IMR-90 (cell line): ENCODE measurements at regions not wholly inside any gene's neighbourhood (a gene's known extent, or its start where the extent isn't known, plus 50 kb on each side); places are given as distances from the start of the nearest gene placed in this dataset.

Experiments
- BHLHE40 ChIP-seq: fragments of 150-350 bp; IDR thresholded peaks from 2 replicates; pipeline ENCODE4 v1.6.1; 2016; ENCODE audit warnings: mild to moderate bottlenecking, low read depth, low read length
- CEBPB ChIP-seq: IDR thresholded peaks from 2 replicates; pipeline ENCODE4 v1.6.1; 2012; ENCODE audit warnings: low read depth, low read length, improper control_type of control experiment
- MAZ ChIP-seq: IDR thresholded peaks from 2 replicates; pipeline ENCODE4 v1.6.1; 2012; ENCODE audit warnings: low read depth, mild to moderate bottlenecking, low read length, improper control_type of control experiment, moderate library complexity, borderline replicate concordance
- POLR2A ChIP-seq: IDR thresholded peaks from 2 replicates; pipeline ENCODE4 v1.6.1; 2012; ENCODE audit warnings: mild to moderate bottlenecking, low read depth, low read length
- RAD21 ChIP-seq: IDR thresholded peaks from 2 replicates; pipeline ENCODE4 v1.6.1; 2012; ENCODE audit warnings: low read length, improper control_type of control experiment
- RCOR1 ChIP-seq: IDR thresholded peaks from 2 replicates; pipeline ENCODE4 v1.6.1; 2012; ENCODE audit warnings: mild to moderate bottlenecking, low read length, improper control_type of control experiment; ENCODE audit not compliant: insufficient replicate concordance
- RFX5 ChIP-seq: IDR thresholded peaks from 2 replicates; pipeline ENCODE4 v1.8.0; 2012; ENCODE audit warnings: low read depth, mild to moderate bottlenecking, low read length, moderate library complexity
- TF ChIP-seq, protein P1 (sequence below): conservative IDR thresholded peaks from 2 replicates; pipeline ENCODE4 v1.5.1; 2012; ENCODE audit warnings: mild to moderate bottlenecking, low read depth, low read length, improper control_type of control experiment
- TF ChIP-seq, protein P2 (sequence below): fragments of 150-350 bp; IDR thresholded peaks from 2 replicates; pipeline ENCODE4 v1.6.1; 2017; ENCODE audit warnings: mild to moderate bottlenecking, antibody characterized with exemption, low read length, low read depth

DNA sequence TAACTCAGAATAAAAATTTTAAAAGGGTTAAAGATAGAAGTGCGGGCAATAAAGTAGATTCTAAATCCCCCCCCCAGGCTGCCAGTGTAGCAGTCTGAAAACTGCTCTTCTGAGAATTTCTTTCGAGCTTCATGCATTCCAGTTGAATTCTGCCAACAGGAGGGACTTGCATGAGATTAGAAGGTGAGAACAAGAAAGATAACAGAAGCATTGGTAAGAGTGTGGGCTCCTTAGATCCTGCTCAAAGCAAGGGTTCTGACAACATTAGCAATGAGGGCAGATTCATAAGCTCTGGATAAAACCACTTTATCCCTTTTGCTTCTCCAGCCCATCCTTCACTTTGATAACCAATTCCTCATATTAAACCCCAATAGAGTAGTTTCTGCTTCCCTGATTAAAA, 235.9 kb upstream of the CDH6 start:
- TF ChIP-seq, protein P1, sequence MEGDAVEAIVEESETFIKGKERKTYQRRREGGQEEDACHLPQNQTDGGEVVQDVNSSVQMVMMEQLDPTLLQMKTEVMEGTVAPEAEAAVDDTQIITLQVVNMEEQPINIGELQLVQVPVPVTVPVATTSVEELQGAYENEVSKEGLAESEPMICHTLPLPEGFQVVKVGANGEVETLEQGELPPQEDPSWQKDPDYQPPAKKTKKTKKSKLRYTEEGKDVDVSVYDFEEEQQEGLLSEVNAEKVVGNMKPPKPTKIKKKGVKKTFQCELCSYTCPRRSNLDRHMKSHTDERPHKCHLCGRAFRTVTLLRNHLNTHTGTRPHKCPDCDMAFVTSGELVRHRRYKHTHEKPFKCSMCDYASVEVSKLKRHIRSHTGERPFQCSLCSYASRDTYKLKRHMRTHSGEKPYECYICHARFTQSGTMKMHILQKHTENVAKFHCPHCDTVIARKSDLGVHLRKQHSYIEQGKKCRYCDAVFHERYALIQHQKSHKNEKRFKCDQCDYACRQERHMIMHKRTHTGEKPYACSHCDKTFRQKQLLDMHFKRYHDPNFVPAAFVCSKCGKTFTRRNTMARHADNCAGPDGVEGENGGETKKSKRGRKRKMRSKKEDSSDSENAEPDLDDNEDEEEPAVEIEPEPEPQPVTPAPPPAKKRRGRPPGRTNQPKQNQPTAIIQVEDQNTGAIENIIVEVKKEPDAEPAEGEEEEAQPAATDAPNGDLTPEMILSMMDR = no peak
- TF ChIP-seq POLR2A (no peak), CEBPB (no peak), RAD21 (no peak), MAZ (no peak), RCOR1 (no peak), RFX5 (no peak), BHLHE40 (no peak)
- TF ChIP-seq, protein P2, sequence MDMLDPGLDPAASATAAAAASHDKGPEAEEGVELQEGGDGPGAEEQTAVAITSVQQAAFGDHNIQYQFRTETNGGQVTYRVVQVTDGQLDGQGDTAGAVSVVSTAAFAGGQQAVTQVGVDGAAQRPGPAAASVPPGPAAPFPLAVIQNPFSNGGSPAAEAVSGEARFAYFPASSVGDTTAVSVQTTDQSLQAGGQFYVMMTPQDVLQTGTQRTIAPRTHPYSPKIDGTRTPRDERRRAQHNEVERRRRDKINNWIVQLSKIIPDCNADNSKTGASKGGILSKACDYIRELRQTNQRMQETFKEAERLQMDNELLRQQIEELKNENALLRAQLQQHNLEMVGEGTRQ = no peak
